ENCODE measurements at regions not wholly inside any gene's neighbourhood (a gene's known extent, or its start where the extent isn't known, plus 50 kb on each side); places are given as distances from the start of the nearest gene placed in this dataset.

DNA sequence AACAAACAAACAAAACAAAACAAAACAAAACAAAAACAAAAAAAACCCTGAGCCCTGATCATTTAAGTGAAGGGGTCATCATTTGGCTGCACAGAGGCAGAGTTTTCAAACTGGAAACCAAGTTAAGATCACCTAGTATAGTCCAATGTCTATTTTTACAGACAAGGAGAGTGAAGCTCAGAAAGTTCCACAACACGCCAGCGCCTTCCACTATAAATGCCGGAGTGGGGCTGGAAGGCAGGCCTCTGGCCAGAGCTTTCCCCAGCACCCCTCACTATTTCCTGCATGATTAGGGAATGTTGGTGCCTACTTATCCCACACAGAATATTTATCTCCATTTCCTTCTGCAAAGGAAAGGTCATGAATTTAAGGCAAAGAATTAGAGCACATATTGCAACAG lies 319.7 kb upstream of the WWC1 start:
- TF ChIP-seq ZNF780A (CRISPR knock-in tag; IDR thresholded peaks at IDR 0.05) (no peak), ZNF75D (CRISPR knock-in tag; IDR thresholded peaks at IDR 0.05; ENCODE audit: borderline replicate concordance) (no peak), SRSF1 (optimal IDR thresholded peaks at IDR 0.05; ENCODE audit: low read depth, low read length) (no peak), ZSCAN20 (CRISPR knock-in tag; IDR thresholded peaks at IDR 0.05; ENCODE audit: borderline replicate concordance) (no peak), SALL2 (CRISPR knock-in tag; IDR thresholded peaks at IDR 0.05) (no peak), ZFX (CRISPR knock-in tag; IDR thresholded peaks at IDR 0.05; ENCODE audit: low read depth) (no peak), XBP1 (CRISPR knock-in tag; IDR thresholded peaks at IDR 0.05) (no peak)
- TF ChIP-seq, protein P1, sequence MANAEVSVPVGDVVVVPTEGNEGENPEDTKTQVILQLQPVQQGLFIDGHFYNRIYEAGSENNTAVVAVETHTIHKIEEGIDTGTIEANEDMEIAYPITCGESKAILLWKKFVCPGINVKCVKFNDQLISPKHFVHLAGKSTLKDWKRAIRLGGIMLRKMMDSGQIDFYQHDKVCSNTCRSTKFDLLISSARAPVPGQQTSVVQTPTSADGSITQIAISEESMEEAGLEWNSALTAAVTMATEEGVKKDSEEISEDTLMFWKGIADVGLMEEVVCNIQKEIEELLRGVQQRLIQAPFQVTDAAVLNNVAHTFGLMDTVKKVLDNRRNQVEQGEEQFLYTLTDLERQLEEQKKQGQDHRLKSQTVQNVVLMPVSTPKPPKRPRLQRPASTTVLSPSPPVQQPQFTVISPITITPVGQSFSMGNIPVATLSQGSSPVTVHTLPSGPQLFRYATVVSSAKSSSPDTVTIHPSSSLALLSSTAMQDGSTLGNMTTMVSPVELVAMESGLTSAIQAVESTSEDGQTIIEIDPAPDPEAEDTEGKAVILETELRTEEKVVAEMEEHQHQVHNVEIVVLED (CRISPR knock-in tag; IDR thresholded peaks at IDR 0.05; ENCODE audit: borderline replicate concordance) = no peak
- TF ChIP-seq, protein P2, sequence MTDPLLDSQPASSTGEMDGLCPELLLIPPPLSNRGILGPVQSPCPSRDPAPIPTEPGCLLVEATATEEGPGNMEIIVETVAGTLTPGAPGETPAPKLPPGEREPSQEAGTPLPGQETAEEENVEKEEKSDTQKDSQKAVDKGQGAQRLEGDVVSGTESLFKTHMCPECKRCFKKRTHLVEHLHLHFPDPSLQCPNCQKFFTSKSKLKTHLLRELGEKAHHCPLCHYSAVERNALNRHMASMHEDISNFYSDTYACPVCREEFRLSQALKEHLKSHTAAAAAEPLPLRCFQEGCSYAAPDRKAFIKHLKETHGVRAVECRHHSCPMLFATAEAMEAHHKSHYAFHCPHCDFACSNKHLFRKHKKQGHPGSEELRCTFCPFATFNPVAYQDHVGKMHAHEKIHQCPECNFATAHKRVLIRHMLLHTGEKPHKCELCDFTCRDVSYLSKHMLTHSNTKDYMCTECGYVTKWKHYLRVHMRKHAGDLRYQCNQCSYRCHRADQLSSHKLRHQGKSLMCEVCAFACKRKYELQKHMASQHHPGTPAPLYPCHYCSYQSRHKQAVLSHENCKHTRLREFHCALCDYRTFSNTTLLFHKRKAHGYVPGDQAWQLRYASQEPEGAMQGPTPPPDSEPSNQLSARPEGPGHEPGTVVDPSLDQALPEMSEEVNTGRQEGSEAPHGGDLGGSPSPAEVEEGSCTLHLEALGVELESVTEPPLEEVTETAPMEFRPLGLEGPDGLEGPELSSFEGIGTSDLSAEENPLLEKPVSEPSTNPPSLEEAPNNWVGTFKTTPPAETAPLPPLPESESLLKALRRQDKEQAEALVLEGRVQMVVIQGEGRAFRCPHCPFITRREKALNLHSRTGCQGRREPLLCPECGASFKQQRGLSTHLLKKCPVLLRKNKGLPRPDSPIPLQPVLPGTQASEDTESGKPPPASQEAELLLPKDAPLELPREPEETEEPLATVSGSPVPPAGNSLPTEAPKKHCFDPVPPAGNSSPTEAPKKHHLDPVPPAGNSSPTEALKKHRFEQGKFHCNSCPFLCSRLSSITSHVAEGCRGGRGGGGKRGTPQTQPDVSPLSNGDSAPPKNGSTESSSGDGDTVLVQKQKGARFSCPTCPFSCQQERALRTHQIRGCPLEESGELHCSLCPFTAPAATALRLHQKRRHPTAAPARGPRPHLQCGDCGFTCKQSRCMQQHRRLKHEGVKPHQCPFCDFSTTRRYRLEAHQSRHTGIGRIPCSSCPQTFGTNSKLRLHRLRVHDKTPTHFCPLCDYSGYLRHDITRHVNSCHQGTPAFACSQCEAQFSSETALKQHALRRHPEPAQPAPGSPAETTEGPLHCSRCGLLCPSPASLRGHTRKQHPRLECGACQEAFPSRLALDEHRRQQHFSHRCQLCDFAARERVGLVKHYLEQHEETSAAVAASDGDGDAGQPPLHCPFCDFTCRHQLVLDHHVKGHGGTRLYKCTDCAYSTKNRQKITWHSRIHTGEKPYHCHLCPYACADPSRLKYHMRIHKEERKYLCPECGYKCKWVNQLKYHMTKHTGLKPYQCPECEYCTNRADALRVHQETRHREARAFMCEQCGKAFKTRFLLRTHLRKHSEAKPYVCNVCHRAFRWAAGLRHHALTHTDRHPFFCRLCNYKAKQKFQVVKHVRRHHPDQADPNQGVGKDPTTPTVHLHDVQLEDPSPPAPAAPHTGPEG (CRISPR knock-in tag; IDR thresholded peaks at IDR 0.05) = no peak
- TF ChIP-seq, protein P3, sequence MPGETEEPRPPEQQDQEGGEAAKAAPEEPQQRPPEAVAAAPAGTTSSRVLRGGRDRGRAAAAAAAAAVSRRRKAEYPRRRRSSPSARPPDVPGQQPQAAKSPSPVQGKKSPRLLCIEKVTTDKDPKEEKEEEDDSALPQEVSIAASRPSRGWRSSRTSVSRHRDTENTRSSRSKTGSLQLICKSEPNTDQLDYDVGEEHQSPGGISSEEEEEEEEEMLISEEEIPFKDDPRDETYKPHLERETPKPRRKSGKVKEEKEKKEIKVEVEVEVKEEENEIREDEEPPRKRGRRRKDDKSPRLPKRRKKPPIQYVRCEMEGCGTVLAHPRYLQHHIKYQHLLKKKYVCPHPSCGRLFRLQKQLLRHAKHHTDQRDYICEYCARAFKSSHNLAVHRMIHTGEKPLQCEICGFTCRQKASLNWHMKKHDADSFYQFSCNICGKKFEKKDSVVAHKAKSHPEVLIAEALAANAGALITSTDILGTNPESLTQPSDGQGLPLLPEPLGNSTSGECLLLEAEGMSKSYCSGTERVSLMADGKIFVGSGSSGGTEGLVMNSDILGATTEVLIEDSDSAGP (CRISPR knock-in tag; IDR thresholded peaks at IDR 0.05; ENCODE audit: borderline replicate concordance) = no peak
- TF ChIP-seq, protein P4, sequence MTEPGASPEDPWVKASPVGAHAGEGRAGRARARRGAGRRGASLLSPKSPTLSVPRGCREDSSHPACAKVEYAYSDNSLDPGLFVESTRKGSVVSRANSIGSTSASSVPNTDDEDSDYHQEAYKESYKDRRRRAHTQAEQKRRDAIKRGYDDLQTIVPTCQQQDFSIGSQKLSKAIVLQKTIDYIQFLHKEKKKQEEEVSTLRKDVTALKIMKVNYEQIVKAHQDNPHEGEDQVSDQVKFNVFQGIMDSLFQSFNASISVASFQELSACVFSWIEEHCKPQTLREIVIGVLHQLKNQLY (CRISPR knock-in tag; IDR thresholded peaks at IDR 0.05) = no peak
- 29% methylated on average over 3 of the region's 3 CpGs for WGBS (ENCODE audit: low lambda C conversion rate)
- ATAC-seq = no peak
- ChIA-PET CTCF (ENCODE audit: low intra/inter-chr PET ratio, low total read pairs) (no interaction called here), POLR2A (interaction anchor here (0.6 kb wide), 1 partner anchor 951 kb away, joined by 3 read pairs; no protein-coding TSS in a partner anchor)
- in situ Hi-C loops (cut with HindIII; ENCODE audit: extremely low pct_ligation_motif_present, low pct_unique_long_range_greater_than_20kb) = no loop called here
- Histone ChIP-seq H3K9ac (ENCODE audit: insufficient read depth, low read depth, low read length) (no peak overlapping the region), H3K36me3 (replicated peaks in 1 of 2; ENCODE audit: control insufficient read depth in 1 of 2, insufficient read depth in 2 of 2, low read length in 2 of 2) (no peaks in the 10 kb centered on the region), H3K79me2 (ENCODE audit: insufficient read depth, low read length) (no peaks in the 10 kb centered on the region), H3K27ac (ENCODE audit: extremely low read length, insufficient read depth, low read length) (no peak overlapping the region), H4K20me1 (ENCODE audit: insufficient read depth, low read length) (no peaks in the 10 kb centered on the region), H3K4me2 (ENCODE audit: low read depth, low read length) (no peak overlapping the region), H3K4me3 (replicated peaks in 1 of 3; ENCODE audit: insufficient read depth in 1 of 3, low read depth in 2 of 3, low read length in 3 of 3) (no peak overlapping the region), H3K9me3 (ENCODE audit: low read length) (no peaks in the 10 kb centered on the region), H3K4me1 (ENCODE audit: insufficient read depth, low read length) (no peaks in the 10 kb centered on the region), H2AFZ (ENCODE audit: low read length) (no peak overlapping the region), H3K27me3 (ENCODE audit: control insufficient read depth in 1 of 2, insufficient read depth in 2 of 2, low read length in 2 of 2) (no peaks in the 10 kb centered on the region)
- FAIRE-seq = no peak
- BruUV-seq (replicated peaks) = no TSS peak
- intact Hi-C loops (cut with micrococcal nuclease; ENCODE audit: unreplicated experiment) = no loop called here
- DNase-seq (ENCODE audit: low spot score) = no peak
